Gastroesophageal sphincter (tissue), 3 donors: ENCODE measurements at regions not wholly inside any gene's neighbourhood (a gene's known extent, or its start where the extent isn't known, plus 50 kb on each side); places are given as distances from the start of the nearest gene placed in this dataset.

Experiments
- EP300 ChIP-seq: sonication (generic); formaldehyde crosslinking; IDR thresholded peaks from one replicate; pipeline ENCODE4 v1.6.1; 2017; ENCODE audit warnings: antibody characterized with exemption, mild to moderate bottlenecking
- POLR2A ChIP-seq, 2 donors: fragments of 450-650 bp; IDR thresholded peaks; one replicate each; pipeline ENCODE4 v1.6.1; 2017; ENCODE audit warnings: antibody characterized with exemption in 2 of 2, mild to moderate bottlenecking in 2 of 2, moderate library complexity in 1 of 2
- POLR2AphosphoS5 ChIP-seq: sonication (generic); formaldehyde crosslinking; IDR thresholded peaks from one replicate; pipeline ENCODE4 v1.6.1; 2017; ENCODE audit warnings: antibody characterized with exemption
- TF ChIP-seq, protein P1 (sequence below), 4 experiments: fragments of 200-600 bp in 2 of 4; fragments of 450-650 bp in 2 of 4; sonication (generic) in 1 of 4; IDR thresholded peaks; one replicate each; pipeline ENCODE4 v1.5.1; 2017 to 2019; ENCODE audit warnings: antibody characterized with exemption in 4 of 4, mild to moderate bottlenecking in 2 of 4, moderate library complexity in 2 of 4

DNA sequence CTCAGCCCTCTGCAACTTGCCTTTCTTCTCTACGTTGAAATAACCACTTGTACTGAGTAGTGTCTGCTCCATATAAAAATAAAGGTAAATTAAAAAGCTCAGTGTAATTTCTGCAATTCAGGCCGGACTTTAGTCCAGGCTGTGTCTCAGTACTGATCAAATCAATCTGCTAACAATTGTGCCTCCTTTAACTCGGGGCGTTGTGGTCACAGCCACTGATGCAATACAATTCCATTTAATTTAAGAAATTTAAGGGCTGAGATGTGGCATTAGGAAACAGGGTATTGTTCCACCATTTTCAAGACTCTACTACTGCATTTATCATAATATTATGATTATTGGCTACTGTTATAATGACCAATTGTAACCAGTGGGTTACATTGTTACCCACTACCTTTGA, 60.0 kb upstream of the NPAS2 start:
- TF ChIP-seq, protein P1, sequence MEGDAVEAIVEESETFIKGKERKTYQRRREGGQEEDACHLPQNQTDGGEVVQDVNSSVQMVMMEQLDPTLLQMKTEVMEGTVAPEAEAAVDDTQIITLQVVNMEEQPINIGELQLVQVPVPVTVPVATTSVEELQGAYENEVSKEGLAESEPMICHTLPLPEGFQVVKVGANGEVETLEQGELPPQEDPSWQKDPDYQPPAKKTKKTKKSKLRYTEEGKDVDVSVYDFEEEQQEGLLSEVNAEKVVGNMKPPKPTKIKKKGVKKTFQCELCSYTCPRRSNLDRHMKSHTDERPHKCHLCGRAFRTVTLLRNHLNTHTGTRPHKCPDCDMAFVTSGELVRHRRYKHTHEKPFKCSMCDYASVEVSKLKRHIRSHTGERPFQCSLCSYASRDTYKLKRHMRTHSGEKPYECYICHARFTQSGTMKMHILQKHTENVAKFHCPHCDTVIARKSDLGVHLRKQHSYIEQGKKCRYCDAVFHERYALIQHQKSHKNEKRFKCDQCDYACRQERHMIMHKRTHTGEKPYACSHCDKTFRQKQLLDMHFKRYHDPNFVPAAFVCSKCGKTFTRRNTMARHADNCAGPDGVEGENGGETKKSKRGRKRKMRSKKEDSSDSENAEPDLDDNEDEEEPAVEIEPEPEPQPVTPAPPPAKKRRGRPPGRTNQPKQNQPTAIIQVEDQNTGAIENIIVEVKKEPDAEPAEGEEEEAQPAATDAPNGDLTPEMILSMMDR (IDR thresholded peaks at IDR 0.05) = no peak
- TF ChIP-seq POLR2A (IDR thresholded peaks at IDR 0.05) (no peak), EP300 (no peak), POLR2AphosphoS5 (no peak)
